Loucy (cell line): ENCODE measurements at regions not wholly inside any gene's neighbourhood (a gene's known extent, or its start where the extent isn't known, plus 50 kb on each side); places are given as distances from the start of the nearest gene placed in this dataset.

ENCODE experiments used
- CTCF ChIP-seq: fragments of 200-600 bp; sonication (generic); conservative IDR thresholded peaks from 2 replicates; pipeline ENCODE4 v1.5.1; 2014; ENCODE audit warnings: mild to moderate bottlenecking, antibody characterized with exemption, low read length
- EZH2phosphoT487 ChIP-seq: fragments of 200-600 bp; IDR thresholded peaks from 2 replicates; pipeline ENCODE4 v1.6.1; 2018; ENCODE audit warnings: antibody characterized with exemption, mild to moderate bottlenecking, moderate library complexity, borderline replicate concordance

GRCh38 chr1:199394856-199395255, 632.7 kb upstream of the NR5A2 start:
- TF ChIP-seq CTCF (no peak), EZH2phosphoT487 (no peak)
